ENCODE measurements at regions not wholly inside any gene's neighbourhood (a gene's known extent, or its start where the extent isn't known, plus 50 kb on each side); places are given as distances from the start of the nearest gene placed in this dataset.

DNA sequence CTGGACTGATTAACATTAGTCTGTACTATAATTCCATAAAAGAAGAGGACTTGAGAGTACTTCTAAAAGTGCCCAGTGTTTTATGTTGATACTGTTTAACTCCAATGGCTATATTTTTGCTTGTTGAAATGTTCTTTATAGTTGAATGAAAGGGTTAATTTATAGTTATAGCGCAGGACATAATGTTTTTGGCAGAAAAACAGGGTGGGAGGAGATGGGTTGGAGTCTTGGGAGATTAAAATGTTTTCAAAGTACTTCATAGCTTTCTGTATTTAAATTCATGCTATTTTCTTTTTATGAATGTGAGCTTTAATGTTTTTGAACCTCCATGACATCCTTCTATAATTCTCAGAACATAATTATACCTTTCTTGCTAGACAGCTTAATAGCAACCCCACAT is 108.2 kb downstream of the CNTN3 start:
- Histone ChIP-seq H3K9me3 (no peaks in the 10 kb centered on the region), H3K27ac (no peak overlapping the region), H3K36me3 (no peaks in the 10 kb centered on the region), H3K4me3 (no peak overlapping the region), H3K4me1 (no peaks in the 10 kb centered on the region), H3K27me3 (no peaks in the 10 kb centered on the region)
- TF ChIP-seq, protein P1, sequence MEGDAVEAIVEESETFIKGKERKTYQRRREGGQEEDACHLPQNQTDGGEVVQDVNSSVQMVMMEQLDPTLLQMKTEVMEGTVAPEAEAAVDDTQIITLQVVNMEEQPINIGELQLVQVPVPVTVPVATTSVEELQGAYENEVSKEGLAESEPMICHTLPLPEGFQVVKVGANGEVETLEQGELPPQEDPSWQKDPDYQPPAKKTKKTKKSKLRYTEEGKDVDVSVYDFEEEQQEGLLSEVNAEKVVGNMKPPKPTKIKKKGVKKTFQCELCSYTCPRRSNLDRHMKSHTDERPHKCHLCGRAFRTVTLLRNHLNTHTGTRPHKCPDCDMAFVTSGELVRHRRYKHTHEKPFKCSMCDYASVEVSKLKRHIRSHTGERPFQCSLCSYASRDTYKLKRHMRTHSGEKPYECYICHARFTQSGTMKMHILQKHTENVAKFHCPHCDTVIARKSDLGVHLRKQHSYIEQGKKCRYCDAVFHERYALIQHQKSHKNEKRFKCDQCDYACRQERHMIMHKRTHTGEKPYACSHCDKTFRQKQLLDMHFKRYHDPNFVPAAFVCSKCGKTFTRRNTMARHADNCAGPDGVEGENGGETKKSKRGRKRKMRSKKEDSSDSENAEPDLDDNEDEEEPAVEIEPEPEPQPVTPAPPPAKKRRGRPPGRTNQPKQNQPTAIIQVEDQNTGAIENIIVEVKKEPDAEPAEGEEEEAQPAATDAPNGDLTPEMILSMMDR (IDR thresholded peaks at IDR 0.05) = no peak
- TF ChIP-seq POLR2AphosphoS5 (IDR thresholded peaks at IDR 0.05) = no peak
- TF ChIP-seq POLR2A (IDR thresholded peaks at IDR 0.05) = no peak
- no peak for TF ChIP-seq EP300 (IDR thresholded peaks at IDR 0.05)
- no peak for ATAC-seq (ENCODE audit: low FRiP score in 2 of 2)
- WGBS, 2 donors = 72 to 79% methylated on average over 1 of the region's 1 CpG
- DNase-seq = no peak

DNA sequence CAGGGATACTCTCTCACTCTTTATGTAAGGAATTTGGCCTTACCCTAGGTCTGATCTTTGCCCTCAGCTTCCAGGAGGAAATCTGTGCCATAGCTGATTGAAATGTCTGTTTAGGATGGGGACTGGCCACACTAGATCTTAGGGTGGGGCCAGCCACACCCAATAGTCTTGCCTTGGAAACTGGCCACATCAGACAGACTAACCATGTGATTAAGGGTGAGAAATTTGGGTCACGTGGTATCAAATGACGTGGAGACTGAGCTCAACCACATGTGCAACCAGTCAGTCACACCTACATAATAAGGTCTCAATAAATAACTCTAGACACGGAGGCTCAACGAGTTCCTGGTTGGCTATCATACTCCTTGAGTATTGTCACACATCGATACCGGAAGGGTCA is 113.5 kb downstream of the CNTN3 start:
- no peaks in the 10 kb centered on the region for H3K27me3 ChIP-seq
- H3K36me3 ChIP-seq = no peaks in the 10 kb centered on the region
- WGBS, 2 donors = 52 to 61% methylated on average over 6 of the region's 6 CpGs
- TF ChIP-seq POLR2A (IDR thresholded peaks at IDR 0.05) = no peak
- TF ChIP-seq EP300 (IDR thresholded peaks at IDR 0.05) = no peak
- TF ChIP-seq POLR2AphosphoS5 (IDR thresholded peaks at IDR 0.05) = no peak
- no peaks in the 10 kb centered on the region for H3K4me1 ChIP-seq
- H3K27ac ChIP-seq = no peak overlapping the region
- ATAC-seq (ENCODE audit: low FRiP score in 2 of 2) (no peak), DNase-seq (no peak)
- H3K9me3 ChIP-seq = no peaks in the 10 kb centered on the region
- H3K4me3 ChIP-seq = no peak overlapping the region

DNA sequence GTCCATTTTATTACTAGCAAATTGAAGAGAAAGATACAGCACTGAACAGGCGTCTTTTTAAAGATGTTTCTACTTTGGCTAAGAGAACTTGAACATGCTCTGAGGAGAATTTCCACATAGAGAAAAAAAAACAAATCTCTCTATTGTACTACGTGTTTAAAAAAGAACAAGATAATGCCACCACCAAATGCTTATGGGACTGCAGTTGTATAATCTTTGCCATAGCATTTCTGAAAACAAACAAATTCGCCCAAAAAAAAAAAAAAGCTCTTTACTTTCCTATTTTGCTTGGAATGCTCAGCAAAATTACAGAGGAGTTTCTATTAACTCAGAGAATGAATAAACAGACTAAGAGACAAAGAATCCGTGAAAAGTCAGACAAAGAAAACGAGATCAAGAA is 114.2 kb downstream of the CNTN3 start:
- Histone ChIP-seq H3K4me3 (no peak overlapping the region), H3K27me3 (no peaks in the 10 kb centered on the region), H3K9me3 (no peaks in the 10 kb centered on the region), H3K27ac (no peak overlapping the region), H3K4me1 (no peaks in the 10 kb centered on the region), H3K36me3 (no peaks in the 10 kb centered on the region)
- DNase-seq (no peak), ATAC-seq (ENCODE audit: low FRiP score in 2 of 2) (no peak)
- no peak for TF ChIP-seq EP300 (IDR thresholded peaks at IDR 0.05)
- WGBS, 2 donors = 59 to 65% methylated on average over 5 of the region's 5 CpGs

DNA sequence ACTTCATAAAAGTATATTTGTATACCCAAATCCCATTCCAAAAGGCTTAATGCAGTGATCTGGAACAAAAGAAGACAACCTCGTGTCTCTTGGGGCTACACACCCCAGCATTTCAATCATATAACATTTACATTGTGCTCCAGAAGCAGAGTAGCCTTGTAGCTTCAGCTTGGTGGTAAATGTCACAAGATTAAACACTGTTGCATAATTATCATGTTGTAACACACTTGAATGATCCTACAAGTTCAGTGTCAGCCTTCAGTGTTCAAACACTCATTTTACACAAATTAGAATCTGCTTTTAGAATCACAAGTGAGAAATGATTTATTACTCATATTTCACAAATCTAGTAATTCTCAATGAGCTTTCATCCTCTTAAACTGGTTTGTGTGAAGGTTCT is 122.6 kb downstream of the CNTN3 start:
- TF ChIP-seq, protein P1 (IDR thresholded peaks at IDR 0.05) = no peak
- TF ChIP-seq POLR2AphosphoS5 (IDR thresholded peaks at IDR 0.05) (no peak), EP300 (IDR thresholded peaks at IDR 0.05) (no peak), POLR2A (IDR thresholded peaks at IDR 0.05) (no peak)
- Histone ChIP-seq H3K4me3 (no peak overlapping the region), H3K9me3 (no peaks in the 10 kb centered on the region), H3K36me3 (no peaks in the 10 kb centered on the region), H3K27ac (no peak overlapping the region), H3K4me1 (no peaks in the 10 kb centered on the region), H3K27me3 (no peaks in the 10 kb centered on the region)
- WGBS, 2 donors = 31 to 40% methylated on average over 1 of the region's 1 CpG
- DNase-seq (no peak), ATAC-seq (ENCODE audit: low FRiP score in 2 of 2) (no peak)

DNA sequence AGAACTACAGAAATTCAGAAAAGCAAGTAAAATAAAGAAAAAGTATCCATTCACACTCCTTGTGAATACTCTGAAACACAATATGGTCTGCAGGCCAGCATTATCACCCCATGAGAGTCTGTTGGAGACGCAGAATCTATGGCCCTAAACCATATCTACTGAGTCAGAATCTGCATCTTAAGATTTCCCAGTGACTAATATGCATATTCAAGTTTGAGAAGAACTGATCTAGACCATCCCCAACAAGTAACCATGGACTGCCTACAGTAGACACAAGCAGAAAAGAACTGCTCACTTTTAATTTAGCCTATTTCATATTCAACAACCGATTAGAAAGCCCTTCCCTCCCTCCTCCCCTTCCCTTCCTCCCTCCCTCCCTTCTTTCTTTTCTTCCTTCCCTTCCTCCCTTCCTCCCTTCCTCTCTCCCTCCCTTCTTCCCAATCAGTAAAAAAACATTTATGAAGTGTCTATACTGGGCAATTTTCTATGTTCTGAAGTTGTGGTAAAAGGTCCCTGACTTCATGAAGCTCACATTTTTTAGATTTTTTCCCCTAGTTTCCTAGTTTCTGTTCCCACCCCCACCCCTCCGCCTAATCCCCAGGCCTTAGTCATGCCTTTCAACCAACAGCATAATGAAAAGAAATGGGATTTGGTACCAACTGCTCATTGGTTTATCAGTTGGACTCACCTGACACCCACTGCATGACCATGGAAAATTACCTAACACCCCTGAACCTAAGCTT is 125.2 kb downstream of the CNTN3 start:
- Histone ChIP-seq H3K9me3 (no peaks in the 10 kb centered on the region), H3K4me1 (no peaks in the 10 kb centered on the region), H3K27ac (no peak overlapping the region), H3K36me3 (no peaks in the 10 kb centered on the region), H3K4me3 (no peak overlapping the region), H3K27me3 (no peaks in the 10 kb centered on the region)
- no peak for DNase-seq
- no peak for ATAC-seq (ENCODE audit: low FRiP score in 2 of 2)
- WGBS, 2 donors = 57 to 90% methylated on average over 3 of the region's 3 CpGs
- no peak for TF ChIP-seq POLR2AphosphoS5 (IDR thresholded peaks at IDR 0.05)
- TF ChIP-seq POLR2A (IDR thresholded peaks at IDR 0.05) = no peak
- TF ChIP-seq, protein P1 (IDR thresholded peaks at IDR 0.05) = no peak
- TF ChIP-seq EP300 (IDR thresholded peaks at IDR 0.05) = no peak

DNA sequence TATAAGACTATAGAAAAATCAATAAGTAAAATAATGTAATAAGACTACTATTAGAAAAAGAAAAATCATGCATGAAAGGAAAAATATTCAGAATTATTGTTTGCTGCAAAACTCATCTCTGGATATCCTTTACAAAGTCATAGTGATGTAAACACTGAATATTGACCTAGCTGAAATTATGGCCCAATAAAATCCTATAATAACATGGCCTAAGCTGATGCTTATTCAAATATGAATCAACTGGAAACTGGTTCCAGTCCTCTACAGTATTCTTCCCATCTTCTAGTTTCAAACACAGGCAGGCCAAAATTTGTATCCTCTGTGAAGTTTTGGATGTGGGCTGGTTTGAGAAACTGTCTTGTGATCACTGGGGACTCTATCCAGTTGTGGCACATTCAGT is 134.5 kb downstream of the CNTN3 start:
- Histone ChIP-seq H3K4me3 (no peak overlapping the region), H3K36me3 (no peaks in the 10 kb centered on the region), H3K4me1 (no peaks in the 10 kb centered on the region), H3K9me3 (no peaks in the 10 kb centered on the region), H3K27me3 (no peaks in the 10 kb centered on the region), H3K27ac (no peak overlapping the region)
- DNase-seq (no peak), ATAC-seq (ENCODE audit: low FRiP score in 2 of 2) (no peak)
- no peak for TF ChIP-seq POLR2AphosphoS5 (IDR thresholded peaks at IDR 0.05)
- no peak for TF ChIP-seq EP300 (IDR thresholded peaks at IDR 0.05)
- TF ChIP-seq, protein P1 (IDR thresholded peaks at IDR 0.05) = no peak
- TF ChIP-seq POLR2A (IDR thresholded peaks at IDR 0.05) = no peak

Measured in upper lobe of left lung (tissue), 6 donors.